Keratinocyte (primary cell): ENCODE measurements at regions not wholly inside any gene's neighbourhood (a gene's known extent, or its start where the extent isn't known, plus 50 kb on each side); places are given as distances from the start of the nearest gene placed in this dataset.

Source experiments
- DNase-seq: peaks from one replicate; pipeline ENCODE4 v3.0.0-alpha.2; 2011; ENCODE audit warnings: low read depth, missing footprints, low spot score
- FAIRE-seq: peaks from 2 replicates; lab custom pipeline; 2011; peaks lifted over from hg19 to GRCh38; lab: Jason Lieb, UNC
- H2AFZ ChIP-seq: 2 replicates; pipeline ENCODE4 v1.6.0; 2012; ENCODE audit warnings: low read length, control low read depth, inconsistent platforms; ENCODE audit not compliant: control insufficient read depth
- H3K27ac ChIP-seq: 2 replicates; pipeline ENCODE4 v1.5.1; 2011; ENCODE audit warnings: low read length; ENCODE audit not compliant: control insufficient read depth, insufficient read depth
- H3K27me3 ChIP-seq: 3 replicates; pipeline ENCODE4 v1.6.0; 2011; ENCODE audit warnings: low read length; ENCODE audit not compliant: control insufficient read depth, insufficient read depth; ENCODE audit errors: extremely low read depth
- H3K36me3 ChIP-seq, 2 experiments: 2 replicates in 1 of 2; 3 replicates in 1 of 2; pipeline ENCODE4 v1.5.1; 2011; ENCODE audit warnings: low read length in 2 of 2, mild to moderate bottlenecking in 1 of 2; ENCODE audit not compliant: control insufficient read depth in 2 of 2, insufficient read depth in 2 of 2; ENCODE audit errors: extremely low read depth in 1 of 2
- H3K4me1 ChIP-seq: 3 replicates; pipeline ENCODE4 v1.5.1; 2011; ENCODE audit warnings: low read length; ENCODE audit not compliant: control insufficient read depth, insufficient read depth; ENCODE audit errors: extremely low read depth
- H3K4me2 ChIP-seq: 3 replicates; pipeline ENCODE4 v1.6.0; 2011; ENCODE audit warnings: low read depth, low read length; ENCODE audit not compliant: control insufficient read depth, insufficient read depth; ENCODE audit errors: extremely low read depth
- H3K4me3 ChIP-seq, 3 experiments: fragments of 200-600 bp in 1 of 3; sonication (generic) in 1 of 3; 2 replicates in 2 of 3; 3 replicates in 1 of 3; pipeline ENCODE4 v1.5.1; 2011 to 2016; ENCODE audit warnings: low read length in 3 of 3, mild to moderate bottlenecking in 3 of 3, control low read depth in 2 of 3, inconsistent platforms in 1 of 3, low read depth in 1 of 3, mixed read lengths in 1 of 3, mixed run types in 1 of 3, moderate library complexity in 1 of 3; ENCODE audit not compliant: control insufficient read depth in 2 of 3, insufficient read depth in 2 of 3; ENCODE audit errors: extremely low read depth in 1 of 3
- H3K79me2 ChIP-seq: 2 replicates; pipeline ENCODE4 v1.6.0; 2012; ENCODE audit warnings: low read length; ENCODE audit not compliant: control insufficient read depth, insufficient read depth
- H3K9ac ChIP-seq: 3 replicates; pipeline ENCODE4 v1.6.0; 2011; ENCODE audit warnings: low read length; ENCODE audit not compliant: control insufficient read depth, insufficient read depth; ENCODE audit errors: extremely low read depth
- H3K9me1 ChIP-seq: 3 replicates; pipeline ENCODE4 v1.6.0; 2011; ENCODE audit warnings: low read length; ENCODE audit not compliant: control insufficient read depth, insufficient read depth; ENCODE audit errors: extremely low read depth
- H3K9me3 ChIP-seq: 2 replicates; pipeline ENCODE4 v1.5.1; 2012; ENCODE audit warnings: low read depth, low read length; ENCODE audit not compliant: control insufficient read depth
- H4K20me1 ChIP-seq: 3 replicates; pipeline ENCODE4 v1.6.0; 2011; ENCODE audit warnings: low read length; ENCODE audit not compliant: control insufficient read depth, insufficient read depth; ENCODE audit errors: extremely low read depth
- EZH2 ChIP-seq: IDR thresholded peaks from one replicate; pipeline ENCODE4 v1.6.1; 2012; ENCODE audit warnings: inconsistent platforms, mild to moderate bottlenecking, low read length, moderate library complexity
- dilution Hi-C: fragments of 300-500 bp; cut with MboI; formaldehyde crosslinking; loops from one replicate; pipeline ENCODE4 v1.7.0; 2020; ENCODE audit warnings: low sequenced_read_pairs; ENCODE audit not compliant: extremely low pct_ligation_motif_present
- TF ChIP-seq, protein P1 (sequence below), 3 experiments: IDR thresholded peaks in 1 of 3; conservative IDR thresholded peaks in 1 of 3; optimal IDR thresholded peaks in 1 of 3; 2 replicates in 2 of 3; 3 replicates in 1 of 3; pipeline versions ENCODE3 to v1.5.1; 2011; ENCODE audit warnings: low read length in 3 of 3, mild to moderate bottlenecking in 3 of 3, moderate library complexity in 2 of 3, control low read depth in 1 of 3, inconsistent platforms in 1 of 3; ENCODE audit not compliant: insufficient read depth in 2 of 3; ENCODE audit errors: extremely low read depth in 1 of 3

DNA sequence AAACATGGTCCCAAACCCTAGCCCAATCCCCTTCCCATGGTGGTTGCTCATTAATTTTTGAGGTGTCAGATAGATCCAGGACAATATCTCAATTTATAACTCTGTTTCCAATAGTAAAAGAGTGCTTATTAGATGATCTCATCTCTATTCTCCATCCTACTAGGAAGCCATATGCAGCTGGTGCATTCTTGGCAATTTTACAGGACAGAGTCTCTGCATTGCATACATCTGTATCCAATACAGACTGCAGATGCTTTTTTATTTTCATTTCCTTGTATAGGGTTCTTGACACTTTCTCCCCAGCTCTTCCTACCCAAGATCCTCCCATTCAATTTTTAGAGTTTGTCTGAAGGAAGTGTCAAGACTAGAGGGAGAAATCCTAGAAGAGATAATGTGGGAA, 194.8 kb upstream of the DPH6 start:
- Histone ChIP-seq H3K4me1 (peaks cover 8% of the 10 kb centered on the region), H3K4me3 (no peak overlapping the region), H3K9me1 (no peaks in the 10 kb centered on the region), H4K20me1 (no peaks in the 10 kb centered on the region), H3K36me3 (no peaks in the 10 kb centered on the region), H3K27ac (no peak overlapping the region), H2AFZ (no peak overlapping the region), H3K27me3 (no peaks in the 10 kb centered on the region), H3K9me3 (no peaks in the 10 kb centered on the region), H3K9ac (no peak overlapping the region), H3K4me2 (no peak overlapping the region), H3K79me2 (no peaks in the 10 kb centered on the region)
- no peak for FAIRE-seq
- no peak for DNase-seq
- dilution Hi-C loops, result no loop called here
- no peak for TF ChIP-seq EZH2
- TF ChIP-seq, protein P1, sequence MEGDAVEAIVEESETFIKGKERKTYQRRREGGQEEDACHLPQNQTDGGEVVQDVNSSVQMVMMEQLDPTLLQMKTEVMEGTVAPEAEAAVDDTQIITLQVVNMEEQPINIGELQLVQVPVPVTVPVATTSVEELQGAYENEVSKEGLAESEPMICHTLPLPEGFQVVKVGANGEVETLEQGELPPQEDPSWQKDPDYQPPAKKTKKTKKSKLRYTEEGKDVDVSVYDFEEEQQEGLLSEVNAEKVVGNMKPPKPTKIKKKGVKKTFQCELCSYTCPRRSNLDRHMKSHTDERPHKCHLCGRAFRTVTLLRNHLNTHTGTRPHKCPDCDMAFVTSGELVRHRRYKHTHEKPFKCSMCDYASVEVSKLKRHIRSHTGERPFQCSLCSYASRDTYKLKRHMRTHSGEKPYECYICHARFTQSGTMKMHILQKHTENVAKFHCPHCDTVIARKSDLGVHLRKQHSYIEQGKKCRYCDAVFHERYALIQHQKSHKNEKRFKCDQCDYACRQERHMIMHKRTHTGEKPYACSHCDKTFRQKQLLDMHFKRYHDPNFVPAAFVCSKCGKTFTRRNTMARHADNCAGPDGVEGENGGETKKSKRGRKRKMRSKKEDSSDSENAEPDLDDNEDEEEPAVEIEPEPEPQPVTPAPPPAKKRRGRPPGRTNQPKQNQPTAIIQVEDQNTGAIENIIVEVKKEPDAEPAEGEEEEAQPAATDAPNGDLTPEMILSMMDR (optimal IDR thresholded peaks at IDR 0.05 in 1 of 3, IDR thresholded peaks at IDR 0.05 in 1 of 3, conservative IDR thresholded peaks at IDR 0.05 in 1 of 3; ENCODE audit: extremely low read depth in 1 of 3, insufficient read depth in 2 of 3, low read length in 3 of 3), result no peak

GRCh38 chr15:35741395-35741794, 195.4 kb upstream of the DPH6 start:
- H3K9me3 ChIP-seq, result no peaks in the 10 kb centered on the region
- H3K79me2 ChIP-seq, result no peaks in the 10 kb centered on the region
- FAIRE-seq (no peak), DNase-seq (no peak)
- no peak overlapping the region for H2AFZ ChIP-seq
- dilution Hi-C loops, result no loop called here
- no peak overlapping the region for H3K27ac ChIP-seq
- peaks cover 8% of the 10 kb centered on the region for H3K4me1 ChIP-seq
- H3K9ac ChIP-seq, result no peak overlapping the region
- no peak overlapping the region for H3K4me2 ChIP-seq
- no peaks in the 10 kb centered on the region for H4K20me1 ChIP-seq
- H3K4me3 ChIP-seq, result no peak overlapping the region
- H3K9me1 ChIP-seq, result no peaks in the 10 kb centered on the region
- no peak for TF ChIP-seq EZH2
- TF ChIP-seq, protein P1 (optimal IDR thresholded peaks at IDR 0.05 in 1 of 3, IDR thresholded peaks at IDR 0.05 in 1 of 3, conservative IDR thresholded peaks at IDR 0.05 in 1 of 3; ENCODE audit: extremely low read depth in 1 of 3, insufficient read depth in 2 of 3, low read length in 3 of 3), result no peak
- no peaks in the 10 kb centered on the region for H3K27me3 ChIP-seq
- H3K36me3 ChIP-seq, result no peaks in the 10 kb centered on the region
